HUES48 (cell line): ENCODE measurements at regions not wholly inside any gene's neighbourhood (a gene's known extent, or its start where the extent isn't known, plus 50 kb on each side); places are given as distances from the start of the nearest gene placed in this dataset.
A peak's percentile ranks its signal among the peaks of the same experiment; 100 is the strongest.

Source experiments
- H3K27ac ChIP-seq: one replicate; pipeline ENCODE4 v1.7.0; 2013; ENCODE audit warnings: low read depth, low read length, inconsistent platforms
- H3K27me3 ChIP-seq: 2 replicates; pipeline ENCODE4 v1.6.1; 2013; ENCODE audit warnings: mild to moderate bottlenecking, low read length; ENCODE audit not compliant: control insufficient read depth, insufficient read depth
- H3K36me3 ChIP-seq: 2 replicates; pipeline ENCODE4 v1.6.1; 2013; ENCODE audit warnings: low read length; ENCODE audit not compliant: control insufficient read depth, insufficient read depth
- H3K4me1 ChIP-seq: 2 replicates; pipeline ENCODE4 v1.6.1; 2013; ENCODE audit warnings: mild to moderate bottlenecking, low read length; ENCODE audit not compliant: control insufficient read depth, insufficient read depth
- H3K4me3 ChIP-seq: 2 replicates; pipeline ENCODE4 v1.5.1; 2013; ENCODE audit warnings: mild to moderate bottlenecking, low read depth, low read length
- H3K9ac ChIP-seq: 2 replicates; pipeline ENCODE4 v1.6.1; 2013; ENCODE audit warnings: mild to moderate bottlenecking, low read depth, low read length, moderate library complexity
- H3K9me3 ChIP-seq: 2 replicates; pipeline ENCODE4 v1.6.1; 2013; ENCODE audit warnings: low read length; ENCODE audit not compliant: control insufficient read depth, insufficient read depth

DNA sequence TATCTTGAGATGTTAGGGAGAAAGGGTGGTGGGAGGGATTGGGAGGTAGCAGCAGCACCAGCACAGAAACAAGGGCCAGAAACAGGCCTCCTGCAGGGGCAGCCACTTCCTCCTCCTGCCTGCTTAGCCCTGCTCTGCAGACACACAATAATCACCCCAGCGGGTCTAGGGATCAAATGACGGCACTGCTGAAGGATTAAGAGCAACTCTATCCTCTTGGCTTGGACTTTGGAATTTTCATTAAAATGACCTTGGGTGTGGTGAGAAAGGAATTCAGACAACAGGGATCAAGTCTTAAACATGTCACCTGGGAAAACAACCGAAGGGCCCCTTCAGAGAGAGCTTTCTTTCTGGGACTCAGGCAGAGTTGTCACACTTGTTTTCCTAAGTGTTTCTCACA lies 353.4 kb downstream of the SPRY1 start:
- Histone ChIP-seq H3K4me3 (no peak overlapping the region), H3K27ac (peak overlapping the region; percentile 73), H3K27me3 (no peaks in the 10 kb centered on the region), H3K4me1 (peaks cover 8% of the 10 kb centered on the region), H3K9me3 (no peaks in the 10 kb centered on the region), H3K9ac (no peak overlapping the region), H3K36me3 (no peaks in the 10 kb centered on the region)

DNA sequence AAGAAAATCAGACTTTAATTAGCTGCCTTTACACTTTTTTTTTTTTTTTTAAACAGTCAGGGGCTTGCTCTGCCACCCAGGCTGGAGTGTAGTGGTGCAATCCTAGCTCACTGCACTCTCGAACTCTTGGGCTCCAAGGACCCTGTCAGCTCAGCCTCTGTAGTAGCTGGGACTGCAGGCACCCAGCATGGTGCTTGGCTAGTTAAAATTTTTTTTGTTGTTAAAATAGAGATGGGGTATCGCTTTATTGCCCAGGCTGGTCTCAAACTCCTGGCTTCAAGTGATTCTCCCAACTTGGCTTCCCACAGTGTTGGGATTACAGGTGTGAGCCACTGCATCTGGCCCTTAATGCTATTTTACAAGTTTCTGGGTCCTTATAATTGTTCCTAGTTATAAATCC lies 359.1 kb downstream of the SPRY1 start:
- Histone ChIP-seq H3K36me3 (no peaks in the 10 kb centered on the region), H3K9ac (no peak overlapping the region), H3K4me1 (no peaks in the 10 kb centered on the region), H3K4me3 (no peak overlapping the region), H3K27ac (no peak overlapping the region), H3K9me3 (no peaks in the 10 kb centered on the region), H3K27me3 (no peaks in the 10 kb centered on the region)

DNA sequence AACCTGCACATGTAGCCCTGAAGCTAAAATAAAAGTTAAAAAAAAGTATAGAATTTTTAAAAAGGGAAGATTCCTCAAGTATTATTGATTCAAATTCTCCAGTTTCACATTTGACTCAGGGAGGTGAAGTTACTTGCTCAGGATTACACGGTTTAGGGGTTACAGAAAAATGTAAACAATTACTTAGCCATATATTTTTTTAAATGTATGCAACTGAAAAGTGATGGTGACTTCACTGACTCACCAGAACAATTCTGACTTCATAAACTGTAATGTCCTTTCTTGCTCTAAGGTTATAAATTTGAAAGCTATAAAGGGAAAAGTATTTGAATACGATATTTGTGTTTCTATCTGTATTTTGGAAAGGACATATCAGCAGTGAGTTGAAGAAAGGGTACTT lies 371.2 kb downstream of the SPRY1 start:
- H3K36me3 ChIP-seq, result no peaks in the 10 kb centered on the region
- no peaks in the 10 kb centered on the region for H3K9me3 ChIP-seq
- no peaks in the 10 kb centered on the region for H3K27me3 ChIP-seq
- no peaks in the 10 kb centered on the region for H3K4me1 ChIP-seq
- H3K4me3 ChIP-seq, result no peak overlapping the region
- no peak overlapping the region for H3K27ac ChIP-seq
- H3K9ac ChIP-seq, result no peak overlapping the region

DNA sequence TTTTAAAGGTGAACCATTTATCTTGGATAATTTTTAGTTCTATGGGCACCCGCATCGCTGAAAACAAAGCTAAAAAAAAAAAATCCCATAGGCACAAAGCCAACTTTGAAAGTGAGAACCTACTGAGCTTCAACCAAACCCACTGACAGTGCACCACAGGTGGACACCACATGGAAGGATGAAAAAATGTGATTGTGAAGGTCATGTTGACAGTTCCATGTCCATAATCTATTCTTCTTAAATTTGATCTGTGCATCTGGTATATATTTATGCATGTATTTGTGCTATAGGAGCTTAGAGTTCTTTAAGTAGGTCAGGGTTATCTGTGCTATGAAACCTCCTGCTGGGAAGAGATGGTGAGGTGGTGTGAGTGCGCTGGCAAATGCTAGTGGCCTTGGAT lies 374.3 kb downstream of the SPRY1 start:
- no peak overlapping the region for H3K27ac ChIP-seq

DNA sequence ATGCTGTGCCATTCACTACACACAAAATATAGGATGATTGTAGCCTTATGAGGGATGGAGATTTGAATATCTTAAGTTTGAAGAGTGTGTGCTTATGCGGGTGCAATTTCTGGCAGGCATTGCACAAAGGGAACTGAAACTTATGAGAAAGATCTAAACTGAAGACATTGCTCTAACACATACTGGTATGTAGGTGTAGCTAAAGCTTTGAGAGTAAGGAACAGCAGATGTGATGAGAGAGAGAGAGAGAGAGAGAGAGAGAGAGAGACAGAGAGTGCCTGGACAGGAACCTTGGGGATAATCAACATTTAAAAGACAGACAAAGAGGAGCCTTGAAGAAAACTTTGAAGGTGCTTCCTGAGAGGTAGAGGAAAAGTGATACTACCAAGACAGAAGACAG lies 379.7 kb downstream of the SPRY1 start:
- no peaks in the 10 kb centered on the region for H3K9me3 ChIP-seq
- no peaks in the 10 kb centered on the region for H3K36me3 ChIP-seq
- no peak overlapping the region for H3K9ac ChIP-seq
- no peak overlapping the region for H3K4me3 ChIP-seq
- no peak overlapping the region for H3K27ac ChIP-seq
- no peaks in the 10 kb centered on the region for H3K27me3 ChIP-seq
- H3K4me1 ChIP-seq, result no peaks in the 10 kb centered on the region

More for the DNA sequence above, 374.3 kb downstream of the SPRY1 start:
- Histone ChIP-seq H3K9me3 (no peaks in the 10 kb centered on the region), H3K4me3 (no peak overlapping the region), H3K4me1 (no peaks in the 10 kb centered on the region), H3K9ac (no peak overlapping the region), H3K36me3 (no peaks in the 10 kb centered on the region), H3K27me3 (no peaks in the 10 kb centered on the region)

DNA sequence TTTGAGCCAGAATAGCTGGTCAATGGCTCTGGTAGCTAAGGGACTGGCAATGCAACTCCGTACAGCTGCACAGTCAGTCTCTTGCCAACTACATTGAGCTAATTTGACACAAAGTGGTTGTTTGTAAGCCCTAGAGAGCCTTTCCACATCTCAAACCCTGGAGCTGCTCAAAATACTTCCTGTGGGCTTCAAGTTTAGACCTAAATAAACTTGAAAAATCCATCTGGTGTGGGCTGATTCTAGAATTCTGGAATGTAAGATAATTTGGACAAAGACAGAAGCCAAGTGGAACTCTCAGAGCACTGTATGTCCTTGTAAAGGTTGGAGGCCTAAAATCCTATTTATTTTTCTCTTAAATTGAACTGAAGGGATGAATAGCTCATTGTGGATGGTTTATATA lies 380.8 kb downstream of the SPRY1 start:
- H3K4me3 ChIP-seq, result no peak overlapping the region
- H3K9me3 ChIP-seq, result no peaks in the 10 kb centered on the region
- H3K27me3 ChIP-seq, result no peaks in the 10 kb centered on the region
- no peaks in the 10 kb centered on the region for H3K4me1 ChIP-seq
- no peak overlapping the region for H3K27ac ChIP-seq
- no peak overlapping the region for H3K9ac ChIP-seq
- no peaks in the 10 kb centered on the region for H3K36me3 ChIP-seq

DNA sequence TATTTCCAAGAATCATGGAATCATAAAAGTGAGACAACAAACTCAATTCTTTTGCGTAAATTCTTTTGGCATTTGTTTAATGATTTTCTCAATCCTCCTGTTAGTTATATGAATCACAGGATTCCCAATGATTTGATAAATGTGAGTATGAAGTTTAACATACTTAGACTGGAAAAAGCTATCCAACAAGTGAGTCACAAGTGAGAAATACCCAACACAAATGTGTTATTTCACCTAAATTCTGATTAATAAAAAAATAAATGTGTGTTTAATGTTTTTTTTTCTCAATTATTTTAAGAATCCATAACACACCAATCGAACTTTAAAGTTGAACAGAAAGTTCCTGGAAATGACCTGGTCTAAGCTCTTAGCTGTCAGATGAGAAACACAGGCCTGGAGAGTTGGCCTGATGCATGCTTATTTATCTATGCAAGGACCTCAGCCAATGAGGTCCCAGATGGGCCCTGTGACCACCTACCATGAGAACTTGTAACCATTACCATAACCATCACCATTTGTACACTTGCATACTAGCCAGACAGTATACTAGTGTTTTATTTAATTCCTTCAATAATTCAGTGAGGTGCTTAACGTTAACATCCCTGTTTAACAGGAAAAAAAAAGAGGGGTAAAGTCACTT lies 386.7 kb downstream of the SPRY1 start:
- H3K4me1 ChIP-seq, result peaks cover 45% of the 10 kb centered on the region
- H3K36me3 ChIP-seq, result no peaks in the 10 kb centered on the region
- H3K9me3 ChIP-seq, result no peaks in the 10 kb centered on the region
- H3K27ac ChIP-seq, result no peak overlapping the region
- no peak overlapping the region for H3K4me3 ChIP-seq
- no peak overlapping the region for H3K9ac ChIP-seq
- H3K27me3 ChIP-seq, result no peaks in the 10 kb centered on the region

DNA sequence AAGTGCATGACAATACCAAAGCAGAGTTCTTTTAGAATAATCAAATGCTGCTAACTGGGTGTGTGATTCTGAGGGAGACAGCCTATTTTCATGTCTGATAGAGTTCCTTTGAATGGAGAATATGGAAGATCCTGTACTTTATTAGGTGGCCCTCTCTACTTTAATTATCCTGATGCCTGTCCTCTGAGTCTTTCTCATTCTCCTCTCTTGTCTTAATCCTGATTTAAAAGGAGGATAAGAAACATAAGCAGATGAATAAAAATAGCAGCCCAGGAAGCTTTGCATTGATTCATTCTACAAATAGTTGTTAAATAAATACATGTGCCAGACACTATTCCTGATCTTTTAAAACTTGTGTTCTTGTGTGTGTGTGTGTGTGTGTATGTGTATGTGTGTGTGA lies 387.3 kb downstream of the SPRY1 start:
- no peak overlapping the region for H3K4me3 ChIP-seq
- no peak overlapping the region for H3K9ac ChIP-seq
- H3K4me1 ChIP-seq, result peaks cover 45% of the 10 kb centered on the region
- H3K27ac ChIP-seq, result no peak overlapping the region
- H3K27me3 ChIP-seq, result no peaks in the 10 kb centered on the region
- H3K9me3 ChIP-seq, result no peaks in the 10 kb centered on the region
- H3K36me3 ChIP-seq, result no peaks in the 10 kb centered on the region

DNA sequence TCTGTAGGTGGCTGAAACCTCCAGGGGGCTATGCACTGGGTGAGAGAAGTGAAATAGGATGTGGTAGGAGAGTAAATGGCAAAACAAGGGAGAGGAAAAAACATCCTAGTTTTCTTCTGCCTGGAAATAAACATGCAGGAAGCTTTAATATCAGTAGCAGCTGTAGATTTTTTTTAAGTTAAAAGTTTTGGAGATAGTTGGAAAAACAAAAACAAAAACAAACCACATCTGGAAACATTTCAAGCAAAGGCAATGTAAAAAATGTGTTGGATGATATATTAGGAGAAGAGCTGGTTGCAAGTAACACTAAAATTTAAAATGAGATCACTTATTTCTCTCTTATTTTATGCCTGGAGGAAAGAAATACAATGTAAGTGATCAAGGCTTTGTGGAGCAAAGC lies 388.0 kb downstream of the SPRY1 start:
- Histone ChIP-seq H3K4me1 (peaks cover 45% of the 10 kb centered on the region), H3K9ac (no peak overlapping the region), H3K27ac (peak overlapping the region; percentile 69), H3K9me3 (no peaks in the 10 kb centered on the region), H3K4me3 (no peak overlapping the region), H3K27me3 (no peaks in the 10 kb centered on the region), H3K36me3 (no peaks in the 10 kb centered on the region)

DNA sequence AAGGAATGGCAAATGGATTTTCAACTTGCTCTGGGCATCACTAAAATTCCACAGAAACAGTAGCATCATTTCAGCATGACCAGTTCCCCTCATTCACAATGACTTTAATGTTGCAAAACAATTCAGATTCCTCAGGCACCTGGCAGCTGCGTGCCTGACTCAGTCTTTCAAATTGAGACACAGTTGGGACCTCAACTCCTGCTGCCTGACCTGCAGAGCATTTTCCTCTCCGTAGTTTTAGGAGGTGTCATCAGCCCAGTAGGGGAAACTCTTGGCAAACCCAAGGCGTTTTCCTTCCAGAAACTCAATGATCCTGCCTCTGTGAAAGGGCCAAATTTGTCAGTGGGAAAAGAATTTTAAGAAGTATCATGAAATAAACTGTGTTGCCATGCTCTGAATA lies 388.9 kb downstream of the SPRY1 start:
- Histone ChIP-seq H3K9ac (no peak overlapping the region; the same call in 1 of the 2 replicates), H3K27me3 (no peaks in the 10 kb centered on the region), H3K4me3 (no peak overlapping the region), H3K4me1 (peaks cover 45% of the 10 kb centered on the region), H3K27ac (peak overlapping the region; percentile 69), H3K36me3 (no peaks in the 10 kb centered on the region), H3K9me3 (no peaks in the 10 kb centered on the region)

DNA sequence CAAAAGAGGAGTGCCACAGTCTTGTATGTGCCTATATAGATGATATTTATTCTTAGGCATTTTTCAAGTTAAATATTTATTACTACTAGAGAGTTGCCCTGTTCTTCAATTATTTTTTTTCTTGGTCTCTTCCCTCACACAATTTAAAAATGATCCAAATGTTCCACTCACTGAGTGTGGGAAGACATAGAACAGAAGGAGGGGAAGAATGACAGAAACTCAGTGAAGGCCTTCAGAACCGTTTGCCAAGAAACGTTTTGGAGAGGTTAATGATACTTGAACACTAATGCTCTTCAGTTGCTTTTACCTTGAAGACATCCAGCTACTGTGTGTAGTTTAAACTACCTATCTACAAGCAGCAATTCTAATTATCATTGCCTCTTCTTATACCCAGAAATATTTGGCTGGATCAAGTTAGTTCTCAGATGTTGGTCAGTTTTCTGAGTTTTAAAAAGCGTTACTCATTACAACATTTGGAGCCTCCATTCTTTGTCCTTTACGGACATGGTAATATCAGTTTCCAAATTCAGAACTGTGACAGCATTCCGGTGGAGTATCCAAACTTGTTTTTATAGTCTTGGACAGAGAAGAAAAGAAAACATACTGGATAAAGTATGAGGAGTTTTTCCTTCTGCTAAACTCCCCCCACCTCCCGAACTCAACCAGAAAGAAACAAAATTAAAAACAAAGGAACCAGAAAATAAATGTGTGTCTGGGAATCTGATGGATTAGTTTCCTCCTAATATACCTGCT lies 389.7 kb downstream of the SPRY1 start:
- no peak overlapping the region; the same call in 1 of the 2 replicates for H3K9ac ChIP-seq
- H3K9me3 ChIP-seq, result no peaks in the 10 kb centered on the region

More for the DNA sequence above, 389.7 kb downstream of the SPRY1 start:
- no peaks in the 10 kb centered on the region for H3K36me3 ChIP-seq
- no peaks in the 10 kb centered on the region for H3K27me3 ChIP-seq
- peaks cover 45% of the 10 kb centered on the region for H3K4me1 ChIP-seq
- no peak overlapping the region for H3K4me3 ChIP-seq
- H3K27ac ChIP-seq, result peak overlapping the region; percentile 8
